PC-9 (cell line): ENCODE measurements at regions not wholly inside any gene's neighbourhood (a gene's known extent, or its start where the extent isn't known, plus 50 kb on each side); places are given as distances from the start of the nearest gene placed in this dataset.
A peak's percentile ranks its signal among the peaks of the same experiment; 100 is the strongest.
"Not testable (repeated sequence)": the region's sequence is repeated elsewhere in the genome, so short reads cannot be mapped to it uniquely, and the experiment has no call there.

ENCODE experiments used
- BruUV-seq: library from RNA; stranded (reverse); fragments of 400-500 nt; replicated peaks from 2 replicates; lab custom pipeline; 2021; lab: Mats Ljungman, UMichigan
- CTCF ChIA-PET: fragments of 300-600 bp; sonication (Branson Sonifier 250); formaldehyde crosslinking; loops from one replicate; lab custom pipeline; 2022; ENCODE audit warnings: antibody characterized with exemption; lab: Charles Lee
- POLR2A ChIA-PET: fragments of 300-600 bp; sonication (Branson Sonifier 250); formaldehyde crosslinking; loops from one replicate; lab custom pipeline; 2022; ENCODE audit warnings: antibody characterized with exemption; ENCODE audit not compliant: unreplicated experiment; lab: Charles Lee
- DNase-seq, 2 experiments: peaks; one replicate each; pipeline versions ENCODE4 v3.0.0 to v3.0.0-alpha.2; 2015 to 2022; ENCODE audit warnings: mixed read lengths in 1 of 2
- H2AFZ ChIP-seq: fragments of 200-600 bp; sonication (generic); 2 replicates; pipeline ENCODE4 v1.8.1; 2017; ENCODE audit warnings: antibody characterized with exemption
- H3F3A ChIP-seq: fragments of 200-600 bp; sonication (generic); 2 replicates; pipeline ENCODE4 v1.8.1; 2017; ENCODE audit warnings: antibody characterized with exemption, mild to moderate bottlenecking, low read depth; ENCODE audit not compliant: insufficient read depth
- H3K27ac ChIP-seq: fragments of 200-600 bp; sonication (generic); 2 replicates; pipeline ENCODE4 v1.6.1; 2016; ENCODE audit warnings: mixed run types
- H3K27me3 ChIP-seq: fragments of 200-600 bp; sonication (generic); 2 replicates; pipeline ENCODE4 v1.6.1; 2016; ENCODE audit warnings: low read depth, mixed run types; ENCODE audit not compliant: insufficient read depth
- H3K36me3 ChIP-seq: fragments of 200-600 bp; sonication (generic); 2 replicates; pipeline ENCODE4 v1.6.1; 2016; ENCODE audit warnings: low read depth, mixed run types
- H3K4me1 ChIP-seq: fragments of 200-600 bp; sonication (generic); replicated peaks from 2 replicates; pipeline ENCODE4 v1.6.1; 2016; ENCODE audit warnings: mixed run types; ENCODE audit not compliant: insufficient read depth
- H3K4me2 ChIP-seq: fragments of 200-600 bp; sonication (generic); 2 replicates; pipeline ENCODE4 v1.6.1; 2017; ENCODE audit warnings: mixed run types
- H3K4me3 ChIP-seq: fragments of 200-600 bp; sonication (generic); 2 replicates; pipeline ENCODE4 v1.6.1; 2016; ENCODE audit warnings: mixed run types
- H3K79me2 ChIP-seq: fragments of 200-600 bp; sonication (generic); 2 replicates; pipeline ENCODE4 v1.6.1; 2017; ENCODE audit warnings: low read depth, mixed run types
- H3K9me2 ChIP-seq: fragments of 200-600 bp; sonication (generic); 2 replicates; pipeline ENCODE4 v1.8.1; 2017; ENCODE audit warnings: mild to moderate bottlenecking; ENCODE audit not compliant: insufficient read depth
- H3K9me3 ChIP-seq: fragments of 200-600 bp; sonication (generic); 2 replicates; pipeline ENCODE4 v1.8.1; 2016; ENCODE audit warnings: low read depth; ENCODE audit not compliant: insufficient read depth
- H4K20me1 ChIP-seq: fragments of 200-600 bp; sonication (generic); 2 replicates; pipeline ENCODE4 v1.8.1; 2017; ENCODE audit not compliant: insufficient read depth
- CTCF ChIP-seq: fragments of 200-600 bp; sonication (generic); conservative IDR thresholded peaks from 2 replicates; pipeline ENCODE4 v1.6.1; 2017; ENCODE audit warnings: mixed run types, antibody characterized with exemption, mild to moderate bottlenecking, moderate library complexity
- EZH2 ChIP-seq: fragments of 200-600 bp; sonication (generic); IDR thresholded peaks from 2 replicates; pipeline ENCODE4 v1.8.0; 2017; ENCODE audit warnings: antibody characterized with exemption, low read depth
- intact Hi-C: fragments of 100-400 bp; cut with micrococcal nuclease; formaldehyde crosslinking; loops from one replicate; pipeline ENCODE4 v1.10.0; 2022; ENCODE audit not compliant: unreplicated experiment

GRCh38 chr2:184155791-184156190 lies 442.5 kb upstream of the ZNF804A start:
- H3K4me2 ChIP-seq, result no peak overlapping the region
- BruUV-seq, result no TSS peak
- H3K36me3 ChIP-seq, result no peaks in the 10 kb centered on the region
- no peak overlapping the region for H3K27ac ChIP-seq
- TF ChIP-seq CTCF, result no peak
- TF ChIP-seq EZH2, result no peak
- CTCF ChIA-PET, result no interaction called here
- no peaks in the 10 kb centered on the region for H4K20me1 ChIP-seq
- DNase-seq, result no peak
- H3F3A ChIP-seq, result no peaks in the 10 kb centered on the region
- H3K79me2 ChIP-seq, result no peaks in the 10 kb centered on the region
- no peaks in the 10 kb centered on the region for H3K9me3 ChIP-seq
- H3K4me3 ChIP-seq, result no peak overlapping the region
- POLR2A ChIA-PET, result no interaction called here
- intact Hi-C loops, result no loop called here
- no peaks in the 10 kb centered on the region for H3K27me3 ChIP-seq
- no peaks in the 10 kb centered on the region for H3K4me1 ChIP-seq
- no peak overlapping the region for H2AFZ ChIP-seq
- H3K9me2 ChIP-seq, result no peaks in the 10 kb centered on the region; the same call in 1 of the 2 replicates

GRCh38 chr2:184157141-184157540 lies 441.2 kb upstream of the ZNF804A start:
- H4K20me1 ChIP-seq, result no peaks in the 10 kb centered on the region
- H3K79me2 ChIP-seq, result no peaks in the 10 kb centered on the region
- ChIA-PET POLR2A (no interaction called here), CTCF (no interaction called here)
- H3K4me3 ChIP-seq, result no peak overlapping the region
- TF ChIP-seq EZH2 (no peak), CTCF (no peak)
- H3F3A ChIP-seq, result no peaks in the 10 kb centered on the region
- no peaks in the 10 kb centered on the region for H3K27me3 ChIP-seq
- H3K4me2 ChIP-seq, result no peak overlapping the region
- no peaks in the 10 kb centered on the region for H3K4me1 ChIP-seq
- no peaks in the 10 kb centered on the region for H3K9me3 ChIP-seq
- intact Hi-C loops, result no loop called here
- no peak overlapping the region for H2AFZ ChIP-seq
- no peaks in the 10 kb centered on the region for H3K9me2 ChIP-seq
- DNase-seq, result no peak
- no TSS peak for BruUV-seq
- H3K36me3 ChIP-seq, result no peaks in the 10 kb centered on the region
- H3K27ac ChIP-seq, result no peak overlapping the region

GRCh38 chr2:184162426-184162825 lies 435.9 kb upstream of the ZNF804A start:
- TF ChIP-seq EZH2 (no peak), CTCF (peak; percentile 31; the same call in 1 of the 2 replicates)
- no TSS peak for BruUV-seq
- H3K4me3 ChIP-seq, result no peak overlapping the region
- no peak for DNase-seq
- ChIA-PET POLR2A (no interaction called here), CTCF (no interaction called here)
- H4K20me1 ChIP-seq, result no peaks in the 10 kb centered on the region
- H3K27me3 ChIP-seq, result no peaks in the 10 kb centered on the region
- H3K4me1 ChIP-seq, result no peaks in the 10 kb centered on the region
- intact Hi-C loops, result no loop called here
- no peaks in the 10 kb centered on the region for H3K36me3 ChIP-seq
- H3F3A ChIP-seq, result no peaks in the 10 kb centered on the region
- no peaks in the 10 kb centered on the region for H3K9me3 ChIP-seq
- H3K4me2 ChIP-seq, result no peak overlapping the region
- H3K9me2 ChIP-seq, result no peaks in the 10 kb centered on the region
- no peak overlapping the region for H3K27ac ChIP-seq
- H2AFZ ChIP-seq, result no peak overlapping the region
- H3K79me2 ChIP-seq, result no peaks in the 10 kb centered on the region

GRCh38 chr2:184168823-184169222 lies 429.5 kb upstream of the ZNF804A start:
- H3K4me2 ChIP-seq, H3K4me1 ChIP-seq, H3K4me3 ChIP-seq, H3K79me2 ChIP-seq, intact Hi-C loops, H3K9me2 ChIP-seq, CTCF ChIA-PET, H3K36me3 ChIP-seq, H3K9me3 ChIP-seq, H4K20me1 ChIP-seq, H3K27me3 ChIP-seq, H3K27ac ChIP-seq, BruUV-seq, DNase-seq, POLR2A ChIA-PET, H2AFZ ChIP-seq, H3F3A ChIP-seq: not testable (repeated sequence)
